Left lung (tissue), 4 donors: ENCODE measurements at regions not wholly inside any gene's neighbourhood (a gene's known extent, or its start where the extent isn't known, plus 50 kb on each side); places are given as distances from the start of the nearest gene placed in this dataset.

Source experiments
- ATAC-seq: fragments of 200-7000 bp; cut with Tn5 transposase; one replicate; pipeline ENCODE4 v1.9.1; 2020; ENCODE audit warnings: moderate library complexity
- DNase-seq, 4 donors: peaks; one replicate each; pipeline ENCODE4 v3.0.0-alpha.2; 2013 to 2020
- H3K27ac ChIP-seq, 2 donors: fragments of 200-600 bp; sonication (generic) in 1 of 2; one replicate each; pipeline versions ENCODE4 v1.5.0 to v1.8.0; 2020 to 2021
- H3K27me3 ChIP-seq, 2 donors: fragments of 200-600 bp; sonication (generic) in 1 of 2; one replicate each; pipeline versions ENCODE4 v1.5.0 to v1.8.0; 2020 to 2021
- H3K36me3 ChIP-seq, 2 donors: fragments of 200-600 bp; sonication (generic) in 1 of 2; one replicate each; pipeline versions ENCODE4 v1.5.0 to v1.8.0; 2020 to 2021
- H3K4me1 ChIP-seq, 2 donors: fragments of 200-600 bp; one replicate each; pipeline ENCODE4 v1.8.0; 2021
- H3K4me3 ChIP-seq, 2 donors: fragments of 200-600 bp; sonication (generic) in 1 of 2; one replicate each; pipeline versions ENCODE4 v1.5.0 to v1.8.0; 2020 to 2021; ENCODE audit warnings: mild to moderate bottlenecking in 1 of 2
- H3K9me3 ChIP-seq, 2 donors: fragments of 200-600 bp; sonication (generic) in 1 of 2; one replicate each; pipeline versions ENCODE4 v1.5.0 to v1.8.0; 2020 to 2021
- intact Hi-C, 2 donors: fragments of 100-400 bp; cut with DNase I; formaldehyde crosslinking; loops; one replicate each; pipeline versions ENCODE4 v1.11.2 to v1.14.2; 2022
- TF ChIP-seq, protein P1 (sequence below), 2 donors: fragments of 200-600 bp; sonication (generic) in 1 of 2; IDR thresholded peaks; one replicate each; pipeline versions ENCODE4 v1.5.0 to v1.8.0; 2021; ENCODE audit warnings: antibody characterized with exemption in 2 of 2
- donor health status: DM: no; HTN: yes; CAD: no.
- donor health status: DM: no; HTN: no; CAD: no.

DNA sequence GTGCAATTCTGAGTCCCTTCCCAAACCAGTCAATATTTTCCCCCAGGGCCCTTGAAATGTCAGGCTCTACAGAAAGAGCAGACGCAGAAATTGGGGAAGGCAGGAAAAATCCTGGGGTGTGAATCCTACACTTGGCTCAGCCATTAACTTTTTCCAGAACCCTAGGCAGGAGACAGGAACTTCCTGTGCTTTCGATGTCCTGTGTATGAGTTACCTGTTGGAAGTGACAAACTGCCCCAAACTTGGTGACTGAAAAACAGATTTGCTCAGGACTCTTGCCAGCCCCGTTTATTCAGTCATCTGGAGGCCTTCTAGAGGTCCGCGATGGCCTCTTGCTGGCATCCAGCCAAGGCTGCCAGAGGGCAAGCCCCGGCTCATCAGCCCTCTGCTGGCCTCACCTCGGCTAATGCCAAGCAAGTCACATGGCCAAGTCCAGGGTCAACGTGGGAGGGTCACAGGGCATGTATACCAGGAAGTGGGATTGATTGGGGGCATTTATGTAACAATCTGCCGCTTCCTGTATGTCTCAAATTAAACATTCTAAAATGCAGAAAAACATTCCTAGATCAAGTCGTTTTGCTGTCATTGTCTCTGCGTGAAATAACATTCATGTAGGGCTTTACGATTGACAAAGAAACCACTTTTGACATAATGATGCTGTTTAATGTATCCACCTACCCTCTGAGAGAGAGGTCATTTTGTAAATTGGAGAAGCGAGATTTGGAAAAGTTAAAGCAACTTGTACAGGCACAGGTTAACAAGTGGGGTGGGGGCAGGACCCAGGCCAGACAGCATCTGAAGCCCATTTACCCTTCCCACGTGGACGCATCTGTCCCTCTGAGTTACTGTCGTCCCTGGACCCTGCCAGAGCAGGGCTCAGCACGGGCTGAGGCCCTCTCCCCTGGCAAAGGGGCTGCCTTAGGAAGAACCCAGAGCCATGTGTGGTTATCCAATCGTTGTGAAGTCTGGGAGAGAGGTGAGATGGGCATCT is 179.4 kb downstream of the INHBB start:
- TF ChIP-seq, protein P1, sequence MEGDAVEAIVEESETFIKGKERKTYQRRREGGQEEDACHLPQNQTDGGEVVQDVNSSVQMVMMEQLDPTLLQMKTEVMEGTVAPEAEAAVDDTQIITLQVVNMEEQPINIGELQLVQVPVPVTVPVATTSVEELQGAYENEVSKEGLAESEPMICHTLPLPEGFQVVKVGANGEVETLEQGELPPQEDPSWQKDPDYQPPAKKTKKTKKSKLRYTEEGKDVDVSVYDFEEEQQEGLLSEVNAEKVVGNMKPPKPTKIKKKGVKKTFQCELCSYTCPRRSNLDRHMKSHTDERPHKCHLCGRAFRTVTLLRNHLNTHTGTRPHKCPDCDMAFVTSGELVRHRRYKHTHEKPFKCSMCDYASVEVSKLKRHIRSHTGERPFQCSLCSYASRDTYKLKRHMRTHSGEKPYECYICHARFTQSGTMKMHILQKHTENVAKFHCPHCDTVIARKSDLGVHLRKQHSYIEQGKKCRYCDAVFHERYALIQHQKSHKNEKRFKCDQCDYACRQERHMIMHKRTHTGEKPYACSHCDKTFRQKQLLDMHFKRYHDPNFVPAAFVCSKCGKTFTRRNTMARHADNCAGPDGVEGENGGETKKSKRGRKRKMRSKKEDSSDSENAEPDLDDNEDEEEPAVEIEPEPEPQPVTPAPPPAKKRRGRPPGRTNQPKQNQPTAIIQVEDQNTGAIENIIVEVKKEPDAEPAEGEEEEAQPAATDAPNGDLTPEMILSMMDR (IDR thresholded peaks at IDR 0.05), result no peak
- ATAC-seq, result no peak
- Histone ChIP-seq H3K9me3 (no peaks in the 10 kb centered on the region), H3K27me3 (peaks cover 0 to 37% of the 10 kb centered on the region in 2 donors), H3K4me3 (no peak overlapping the region), H3K36me3 (no peaks in the 10 kb centered on the region), H3K4me1 (peaks cover 0 to 8% of the 10 kb centered on the region in 2 donors), H3K27ac (no peak overlapping the region)
- no peak for DNase-seq
- intact Hi-C loops, result no loop called here

DNA sequence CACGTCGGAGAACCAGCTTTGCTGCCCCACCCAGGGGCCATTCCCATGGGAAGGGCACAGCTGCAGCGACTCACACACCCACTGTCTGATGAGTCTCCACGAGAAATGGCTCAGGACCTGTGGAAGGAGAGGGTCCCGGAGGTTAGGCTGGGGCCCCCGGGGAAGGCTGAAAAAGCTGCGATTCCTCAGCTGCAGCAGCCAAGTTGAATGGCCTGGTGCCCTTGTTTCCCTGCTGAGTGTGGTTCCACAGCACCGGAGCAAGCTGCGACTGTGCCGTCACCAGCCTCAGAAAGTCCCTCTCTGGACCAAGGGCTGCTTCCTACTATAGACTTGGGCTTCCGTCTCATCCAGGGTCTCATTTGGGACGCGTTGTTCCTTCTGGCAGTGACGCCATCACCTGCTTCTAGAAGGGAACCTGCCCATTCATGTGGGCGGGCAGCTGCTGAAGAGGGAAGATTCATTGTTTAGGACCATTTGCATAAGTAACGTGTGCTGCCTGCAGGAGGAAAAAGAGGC is 180.2 kb downstream of the INHBB start:
- intact Hi-C loops, result no loop called here
- no peak for ATAC-seq

DNA sequence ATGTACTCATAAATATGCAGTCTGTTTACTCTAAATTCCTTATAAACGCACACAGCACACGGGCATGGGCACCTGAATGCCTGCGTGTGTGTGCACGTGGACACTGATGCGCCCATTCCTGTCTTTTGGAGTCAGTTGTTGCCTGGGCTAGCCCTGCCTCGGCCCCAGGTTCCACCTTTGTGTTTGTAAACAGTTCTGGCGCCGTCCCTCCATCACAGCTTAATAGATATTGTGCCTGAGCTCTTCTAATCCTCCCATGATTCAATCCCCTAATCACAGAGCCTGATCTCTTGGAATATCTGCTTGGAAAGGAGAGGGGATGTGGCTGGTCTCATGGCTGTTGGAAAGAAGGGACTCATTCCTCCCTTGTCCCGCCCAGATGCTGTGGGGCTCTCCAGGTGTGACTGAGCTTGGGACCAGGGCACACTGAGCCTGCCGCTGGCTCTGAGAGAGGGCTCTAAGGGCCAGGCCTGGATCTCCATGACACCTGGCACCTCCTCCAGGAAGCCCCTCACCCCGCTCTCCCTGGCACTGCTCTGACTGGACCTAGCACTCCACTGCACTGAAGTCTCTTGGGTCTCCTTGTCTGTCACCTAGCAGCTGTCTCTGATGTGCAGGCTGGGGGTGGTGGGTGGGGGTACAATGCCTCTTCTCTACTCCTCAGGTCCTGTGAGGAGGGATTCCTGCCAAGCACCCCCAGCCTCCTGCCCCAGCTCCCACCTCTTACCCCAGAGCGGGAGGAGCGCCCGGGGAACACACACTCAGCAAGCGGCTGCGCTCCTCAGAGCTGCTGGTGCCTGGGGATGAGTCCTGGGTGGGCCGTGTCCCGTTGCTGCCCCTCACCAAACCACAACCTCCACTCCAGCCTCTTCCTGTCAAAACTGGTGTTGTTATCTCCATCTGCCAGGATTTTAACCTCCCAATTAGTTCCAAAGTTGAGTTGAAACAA is 181.3 kb downstream of the INHBB start:
- intact Hi-C loops, result no loop called here
- H3K4me3 ChIP-seq, result no peak overlapping the region

More for the DNA sequence above, 180.2 kb downstream of the INHBB start:
- Histone ChIP-seq H3K36me3 (no peaks in the 10 kb centered on the region), H3K4me1 (peaks cover 0 to 8% of the 10 kb centered on the region in 2 donors), H3K9me3 (peaks cover 0 to 3% of the 10 kb centered on the region in 2 donors), H3K27ac (no peak overlapping the region), H3K27me3 (peaks cover 0 to 35% of the 10 kb centered on the region in 2 donors), H3K4me3 (no peak overlapping the region)
- no peak for DNase-seq
- TF ChIP-seq, protein P1 (IDR thresholded peaks at IDR 0.05), result no peak

DNA sequence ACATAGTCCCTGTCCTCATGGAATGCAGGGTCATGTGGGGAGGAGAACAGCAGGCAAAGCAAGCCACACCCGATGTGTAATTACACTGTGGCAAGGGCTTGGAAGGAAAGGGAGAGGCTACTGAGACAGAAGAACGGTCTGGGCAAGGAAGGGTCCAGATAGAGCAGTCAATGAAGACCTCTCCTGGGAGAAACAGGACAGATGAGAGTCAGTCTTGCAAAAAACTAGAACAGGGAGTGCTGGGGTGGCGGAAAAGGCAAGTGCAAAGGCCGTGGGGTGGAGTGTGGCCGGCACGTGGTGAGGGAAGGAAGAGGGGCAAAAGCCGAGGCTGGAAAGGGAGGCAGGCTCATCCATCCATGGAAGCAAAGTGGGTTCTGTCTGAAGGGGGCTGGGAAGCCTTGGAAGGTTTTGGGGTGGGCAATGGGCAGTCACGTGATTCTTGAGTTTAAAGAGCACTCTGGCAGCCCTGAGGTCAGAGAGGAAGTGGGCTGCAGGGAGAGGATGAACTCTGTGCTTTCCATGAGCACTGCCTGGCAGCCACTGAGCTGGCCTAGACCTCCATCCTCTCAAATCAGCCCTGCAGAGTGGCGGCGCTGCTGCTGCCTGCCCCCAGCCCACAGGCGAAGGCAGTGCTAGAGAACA is 182.2 kb downstream of the INHBB start:
- no peaks in the 10 kb centered on the region for H3K36me3 ChIP-seq
- no peak for DNase-seq
- no peak overlapping the region for H3K4me3 ChIP-seq
- no peak overlapping the region for H3K27ac ChIP-seq
- TF ChIP-seq, protein P1 (IDR thresholded peaks at IDR 0.05), result no peak
- no peaks in the 10 kb centered on the region for H3K4me1 ChIP-seq
- peaks cover 0 to 14% of the 10 kb centered on the region in 2 donors for H3K27me3 ChIP-seq
- peaks cover 0 to 3% of the 10 kb centered on the region in 2 donors for H3K9me3 ChIP-seq
- no peak for ATAC-seq
- intact Hi-C loops, result no loop called here

More for the DNA sequence above, 181.3 kb downstream of the INHBB start:
- ATAC-seq (no peak), DNase-seq (no peak)
- Histone ChIP-seq H3K27me3 (peaks cover 0 to 23% of the 10 kb centered on the region in 2 donors), H3K36me3 (no peaks in the 10 kb centered on the region), H3K9me3 (peaks cover 0 to 3% of the 10 kb centered on the region in 2 donors), H3K4me1 (peaks cover 0 to 4% of the 10 kb centered on the region in 2 donors), H3K27ac (no peak overlapping the region)
- TF ChIP-seq, protein P1 (IDR thresholded peaks at IDR 0.05), result no peak
